SU-DHL-6 (cell line): ENCODE measurements at regions not wholly inside any gene's neighbourhood (a gene's known extent, or its start where the extent isn't known, plus 50 kb on each side); places are given as distances from the start of the nearest gene placed in this dataset.

Experiments used
- H2AFZ ChIP-seq: fragments of 200-600 bp; sonication (generic); 2 replicates; pipeline ENCODE4 v1.6.1; 2014; ENCODE audit warnings: low read depth, mild to moderate bottlenecking, moderate library complexity, mixed read lengths, antibody characterized with exemption, low read length; ENCODE audit not compliant: severe bottlenecking
- H3F3A ChIP-seq: fragments of 200-600 bp; shearing (Covaris generic); 2 replicates; pipeline ENCODE4 v1.6.0; 2016; ENCODE audit warnings: antibody characterized with exemption, mild to moderate bottlenecking; ENCODE audit not compliant: insufficient read depth
- H3K27ac ChIP-seq: fragments of 200-600 bp; sonication (generic); 2 replicates; pipeline ENCODE4 v1.5.1; 2016; ENCODE audit warnings: low read depth, mild to moderate bottlenecking, low read length, moderate library complexity, mixed read lengths
- H3K27me3 ChIP-seq: fragments of 200-600 bp; sonication (generic), shearing (Covaris generic); 2 replicates; pipeline ENCODE4 v1.6.0; 2014; ENCODE audit warnings: mild to moderate bottlenecking, low read length
- H3K36me3 ChIP-seq: fragments of 200-600 bp; sonication (generic); 2 replicates; pipeline ENCODE4 v1.6.1; 2014; ENCODE audit warnings: mild to moderate bottlenecking, low read length, mixed read lengths
- H3K4me2 ChIP-seq: fragments of 300-600, 200-600 bp; shearing (Covaris generic), sonication (generic); 2 replicates; pipeline ENCODE4 v1.6.0; 2014; ENCODE audit warnings: low read length, low read depth, mild to moderate bottlenecking; ENCODE audit not compliant: poor library complexity, severe bottlenecking
- H3K4me3 ChIP-seq: fragments of 200-600 bp; sonication (generic); 2 replicates; pipeline ENCODE4 v1.5.1; 2014; ENCODE audit warnings: antibody characterized with exemption, low read length, mild to moderate bottlenecking, mixed read lengths; ENCODE audit not compliant: insufficient read depth, poor library complexity, severe bottlenecking
- H3K79me2 ChIP-seq: fragments of 200-600 bp; sonication (generic); 2 replicates; pipeline ENCODE4 v1.6.1; 2014; ENCODE audit warnings: mild to moderate bottlenecking, low read length, moderate library complexity; ENCODE audit not compliant: insufficient read depth
- H3K9ac ChIP-seq: fragments of 200-600 bp; sonication (generic); 2 replicates; pipeline ENCODE4 v1.7.0; 2014; ENCODE audit warnings: mild to moderate bottlenecking, low read length
- H3K9me2 ChIP-seq: fragments of 200-600 bp; sonication (generic); replicated peaks from 2 replicates; pipeline ENCODE4 v1.6.1; 2014; ENCODE audit warnings: low read length; ENCODE audit not compliant: insufficient read depth
- H3K9me3 ChIP-seq: fragments of 200-600 bp; sonication (generic); 2 replicates; pipeline ENCODE4 v1.6.1; 2014; ENCODE audit warnings: low read length, mixed read lengths; ENCODE audit not compliant: insufficient read depth
- H4K20me1 ChIP-seq: fragments of 200-600 bp; sonication (generic); 2 replicates; pipeline ENCODE4 v1.6.1; 2014; ENCODE audit warnings: low read depth, mild to moderate bottlenecking, antibody characterized with exemption, low read length, moderate library complexity, mixed read lengths
- CTCF ChIP-seq: fragments of 200-600 bp; sonication (generic); IDR thresholded peaks from one replicate; pipeline ENCODE4 v1.5.1; 2017; ENCODE audit warnings: antibody characterized with exemption, mild to moderate bottlenecking, low read length, moderate library complexity; ENCODE audit not compliant: insufficient read depth, poor library complexity, severe bottlenecking
- EZH2phosphoT487 ChIP-seq: fragments of 200-600 bp; sonication (generic), shearing (Covaris generic); conservative IDR thresholded peaks from 2 replicates; pipeline ENCODE4 v1.6.1; 2018; ENCODE audit warnings: mild to moderate bottlenecking, antibody characterized with exemption, low read length, moderate library complexity, mixed read lengths

- Histone ChIP-seq H2AFZ (no peak overlapping the region), H3K9ac (no peak overlapping the region), H3K9me3 (no peaks in the 10 kb centered on the region), H3K27ac (no peak overlapping the region), H3K4me2 (no peak overlapping the region), H3F3A (no peaks in the 10 kb centered on the region), H3K4me3 (no peak overlapping the region), H3K27me3 (no peaks in the 10 kb centered on the region), H4K20me1 (no peaks in the 10 kb centered on the region), H3K79me2 (no peaks in the 10 kb centered on the region), H3K36me3 (no peaks in the 10 kb centered on the region), H3K9me2 (no peaks in the 10 kb centered on the region)
- no peak for TF ChIP-seq EZH2phosphoT487
- no peak for TF ChIP-seq CTCF
These were observed 121.4 kb upstream of the FOXF1 start for GRCh38 chr16:86388976-86389375.

GRCh38 chr16:86389566-86390328, 120.6 kb upstream of the FOXF1 start:
- Histone ChIP-seq H3K4me3 (no peak overlapping the region), H3K36me3 (no peaks in the 10 kb centered on the region), H3K9me3 (no peaks in the 10 kb centered on the region), H2AFZ (no peak overlapping the region), H3K9me2 (no peaks in the 10 kb centered on the region), H4K20me1 (no peaks in the 10 kb centered on the region), H3K4me2 (no peak overlapping the region), H3F3A (no peaks in the 10 kb centered on the region), H3K79me2 (no peaks in the 10 kb centered on the region), H3K9ac (no peak overlapping the region), H3K27me3 (no peaks in the 10 kb centered on the region), H3K27ac (no peak overlapping the region)
- no peak for TF ChIP-seq EZH2phosphoT487

GRCh38 chr16:86390335-86390734, 120.0 kb upstream of the FOXF1 start:
- H3F3A ChIP-seq, result no peaks in the 10 kb centered on the region
- no peak overlapping the region for H3K27ac ChIP-seq
- H3K9ac ChIP-seq, result no peak overlapping the region
- no peak overlapping the region for H3K4me3 ChIP-seq
- H3K4me2 ChIP-seq, result no peak overlapping the region
- no peak for TF ChIP-seq CTCF
- TF ChIP-seq EZH2phosphoT487, result no peak
- H3K9me2 ChIP-seq, result no peaks in the 10 kb centered on the region
- H3K27me3 ChIP-seq, result no peaks in the 10 kb centered on the region
- no peaks in the 10 kb centered on the region for H3K36me3 ChIP-seq
- no peaks in the 10 kb centered on the region for H3K9me3 ChIP-seq
- H3K79me2 ChIP-seq, result no peaks in the 10 kb centered on the region
- H4K20me1 ChIP-seq, result no peaks in the 10 kb centered on the region
- H2AFZ ChIP-seq, result no peak overlapping the region

- no peaks in the 10 kb centered on the region for H3K36me3 ChIP-seq
- no peak overlapping the region for H3K4me2 ChIP-seq
- H3F3A ChIP-seq, result no peaks in the 10 kb centered on the region
- H3K79me2 ChIP-seq, result no peaks in the 10 kb centered on the region
- H2AFZ ChIP-seq, result no peak overlapping the region
- H3K9me2 ChIP-seq, result no peaks in the 10 kb centered on the region
- TF ChIP-seq CTCF (no peak), EZH2phosphoT487 (no peak)
- no peak overlapping the region for H3K27ac ChIP-seq
- H3K9me3 ChIP-seq, result no peaks in the 10 kb centered on the region
- H3K9ac ChIP-seq, result no peak overlapping the region
- no peak overlapping the region for H3K4me3 ChIP-seq
- no peaks in the 10 kb centered on the region for H4K20me1 ChIP-seq
- no peaks in the 10 kb centered on the region for H3K27me3 ChIP-seq
These were observed 118.8 kb upstream of the FOXF1 start for GRCh38 chr16:86391486-86391885.
